Heart left ventricle (tissue), 13 donors: ENCODE measurements at regions not wholly inside any gene's neighbourhood (a gene's known extent, or its start where the extent isn't known, plus 50 kb on each side); places are given as distances from the start of the nearest gene placed in this dataset.

Source experiments
- POLR2A ChIP-seq, 2 donors: fragments of 450-650 bp; IDR thresholded peaks; one replicate each; pipeline ENCODE4 v1.6.1; 2017; ENCODE audit warnings: antibody characterized with exemption in 2 of 2, mild to moderate bottlenecking in 2 of 2, moderate library complexity in 2 of 2
- TF ChIP-seq, protein P1 (sequence below), 12 donors: fragments of 200-600 bp; sonication (generic) in 4 of 12; IDR thresholded peaks; one replicate each; pipeline versions ENCODE4 v1.5.0 to v1.8.0; 2018 to 2022; ENCODE audit warnings: antibody characterized with exemption in 12 of 12, mild to moderate bottlenecking in 5 of 12
- donor health status: ischemic (EF 13 %, LVEDD 7.1; RV severe dilation, severe dysfunction).
- donor health status: DM: no; HTN: yes; CAD: no.
- donor health status: DM: no; HTN: no; CAD: no.
- donor health status: ischemic (EF 25% LVEDD 6.9; RV normal size, moderate dysfunction).
- donor health status: ischemic (EF 25% LVEDD 5.7; RV mildly dilated, moderate dysfunction).
- donor health status: ischemic (EF 35%, LVEDD 5.7; RV mildly dilated, moderate dysfunction).
- donor health status: nonischemic (EF 11% LVEDD 7.7; RV severe dilation, severe dysfunction).
- donor health status: DM: yes; HTN: yes; CAD: no.
- donor health status: PGD.
- donor health status: ischemic (EF 29% LVEDD 5.4; RV normal size, mild dysfunction).
- donor health status: nonischemic (EF 23%, LVEDD 6.1; RV moderate dilation, normal function).

DNA sequence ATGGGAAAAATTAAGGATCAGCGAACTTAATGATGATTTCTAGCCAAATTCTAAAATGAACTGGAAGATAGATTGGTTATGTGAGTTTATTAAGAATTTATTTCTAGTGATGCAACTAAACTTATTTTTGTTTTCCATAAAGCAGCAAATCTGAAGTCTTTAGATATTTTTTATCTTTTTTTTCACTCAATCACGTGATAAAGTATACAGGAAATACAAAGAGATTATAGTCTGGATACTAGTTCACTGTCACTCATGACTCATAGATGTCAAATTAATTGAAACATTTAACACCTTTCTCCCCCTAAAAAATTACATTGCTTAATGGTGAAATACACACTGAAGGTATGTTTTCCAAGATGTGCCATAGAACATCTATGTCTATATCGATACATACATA, 416.9 kb downstream of the TUSC7 start:
- TF ChIP-seq, protein P1, sequence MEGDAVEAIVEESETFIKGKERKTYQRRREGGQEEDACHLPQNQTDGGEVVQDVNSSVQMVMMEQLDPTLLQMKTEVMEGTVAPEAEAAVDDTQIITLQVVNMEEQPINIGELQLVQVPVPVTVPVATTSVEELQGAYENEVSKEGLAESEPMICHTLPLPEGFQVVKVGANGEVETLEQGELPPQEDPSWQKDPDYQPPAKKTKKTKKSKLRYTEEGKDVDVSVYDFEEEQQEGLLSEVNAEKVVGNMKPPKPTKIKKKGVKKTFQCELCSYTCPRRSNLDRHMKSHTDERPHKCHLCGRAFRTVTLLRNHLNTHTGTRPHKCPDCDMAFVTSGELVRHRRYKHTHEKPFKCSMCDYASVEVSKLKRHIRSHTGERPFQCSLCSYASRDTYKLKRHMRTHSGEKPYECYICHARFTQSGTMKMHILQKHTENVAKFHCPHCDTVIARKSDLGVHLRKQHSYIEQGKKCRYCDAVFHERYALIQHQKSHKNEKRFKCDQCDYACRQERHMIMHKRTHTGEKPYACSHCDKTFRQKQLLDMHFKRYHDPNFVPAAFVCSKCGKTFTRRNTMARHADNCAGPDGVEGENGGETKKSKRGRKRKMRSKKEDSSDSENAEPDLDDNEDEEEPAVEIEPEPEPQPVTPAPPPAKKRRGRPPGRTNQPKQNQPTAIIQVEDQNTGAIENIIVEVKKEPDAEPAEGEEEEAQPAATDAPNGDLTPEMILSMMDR (IDR thresholded peaks at IDR 0.05), result no peak
- no peak for TF ChIP-seq POLR2A (IDR thresholded peaks at IDR 0.05)
